A549 (cell line): ENCODE measurements at regions not wholly inside any gene's neighbourhood (a gene's known extent, or its start where the extent isn't known, plus 50 kb on each side); places are given as distances from the start of the nearest gene placed in this dataset.

Experiments
- ATAC-seq, 2 experiments: fragments of 200-7000 bp in 1 of 2; fragments of >200 bp in 1 of 2; cut with Nextera tagmentation in 1 of 2; cut with Tn5 transposase in 1 of 2; 3 replicates each; pipeline versions ENCODE4 v1.8.0 to v1.9.1; 2018 to 2020; ENCODE audit warnings: mild to moderate bottlenecking in 1 of 2, moderate library complexity in 1 of 2
- CTCF ChIA-PET: fragments of 300-600 bp; sonication (Branson Sonifier 250); formaldehyde crosslinking; extraction: SDS; loops from one replicate; lab custom pipeline; 2021; ENCODE audit warnings: antibody characterized with exemption, inconsistent platforms; lab: Yijun Ruan, JAX
- POLR2A ChIA-PET: fragments of 350-600 bp; formaldehyde crosslinking; extraction: SDS; loops from one replicate; lab custom pipeline; 2021; ENCODE audit warnings: antibody characterized with exemption, inconsistent platforms; lab: Yijun Ruan, JAX
- DNase-seq, 2 experiments: peaks; one replicate each; pipeline versions ENCODE4 v3.0.0 to v3.0.0-alpha.2; 2011 to 2016; ENCODE audit warnings: low read depth in 1 of 2, low spot score in 1 of 2
- FAIRE-seq: peaks from 2 replicates; lab custom pipeline; 2011; peaks lifted over from hg19 to GRCh38; lab: Jason Lieb, UNC
- H3K27ac ChIP-seq, 2 experiments: fragments of >200 bp; sonication (Bioruptor Twin); formaldehyde crosslinking; 3 replicates each; pipeline ENCODE4 v1.5.1; 2016 to 2017
- H3K4me1 ChIP-seq: fragments of >200 bp; sonication (Bioruptor Twin); formaldehyde crosslinking; 3 replicates; pipeline ENCODE4 v1.6.1; 2016
- H3K4me2 ChIP-seq: fragments of >200 bp; sonication (Bioruptor Twin); formaldehyde crosslinking; 3 replicates; pipeline ENCODE4 v1.6.1; 2016
- H3K4me3 ChIP-seq: fragments of >200 bp; sonication (Bioruptor Twin); formaldehyde crosslinking; 3 replicates; pipeline ENCODE4 v1.5.1; 2016
- H3K9me3 ChIP-seq: fragments of >200 bp; sonication (Bioruptor Twin); formaldehyde crosslinking; 3 replicates; pipeline ENCODE4 v1.6.1; 2016
- CBX2 ChIP-seq: fragments of 200-600 bp; sonication (generic); IDR thresholded peaks from 2 replicates; pipeline ENCODE4 v1.6.1; 2016; ENCODE audit warnings: low read depth, mild to moderate bottlenecking, borderline replicate concordance
- CHD2 ChIP-seq: fragments of 150-350 bp; IDR thresholded peaks from 2 replicates; pipeline ENCODE4 v1.6.1; 2014; ENCODE audit warnings: low read length; ENCODE audit not compliant: partially characterized antibody
- CTCF ChIP-seq: fragments of >200 bp; sonication (Bioruptor Twin); formaldehyde crosslinking; IDR thresholded peaks from 3 replicates; pipeline ENCODE4 v1.5.1; 2016
- EHF ChIP-seq: fragments of 250-450 bp; sonication (Bioruptor Pico); IDR thresholded peaks from 2 replicates; pipeline ENCODE4 v1.5.0; 2020; ENCODE audit warnings: mild to moderate bottlenecking
- EHMT2 ChIP-seq: fragments of 200-600 bp; sonication (generic); IDR thresholded peaks from 2 replicates; pipeline ENCODE4 v1.6.1; 2016; ENCODE audit warnings: antibody characterized with exemption, low read depth, mild to moderate bottlenecking, moderate library complexity
- ELK1 ChIP-seq: fragments of 150-350 bp; IDR thresholded peaks from 2 replicates; pipeline ENCODE4 v1.6.1; 2014; ENCODE audit warnings: low read depth, mild to moderate bottlenecking, low read length
- ESRRA ChIP-seq: fragments of 150-350 bp; IDR thresholded peaks from 2 replicates; pipeline ENCODE4 v1.6.1; 2014; ENCODE audit warnings: mild to moderate bottlenecking, low read length, borderline replicate concordance
- FOSB ChIP-seq: fragments of 250-450 bp; sonication (Bioruptor Pico); IDR thresholded peaks from 2 replicates; pipeline ENCODE4 v1.5.0; 2020; ENCODE audit warnings: mild to moderate bottlenecking, moderate library complexity
- HDAC2 ChIP-seq: fragments of 200-600 bp; sonication (generic); IDR thresholded peaks from 2 replicates; pipeline ENCODE4 v1.6.1; 2016
- HES2 ChIP-seq: fragments of >200 bp; sonication (Bioruptor Twin); formaldehyde crosslinking; IDR thresholded peaks from 2 replicates; pipeline ENCODE4 v1.6.1; 2016
- HMGXB4 ChIP-seq: fragments of 250-450 bp; sonication (Bioruptor Pico); IDR thresholded peaks from 2 replicates; pipeline ENCODE4 v1.5.0; 2021; ENCODE audit warnings: mild to moderate bottlenecking, moderate library complexity, borderline replicate concordance
- JUN ChIP-seq, 2 experiments: fragments of >200 bp; sonication (Bioruptor Twin); formaldehyde crosslinking; IDR thresholded peaks; 2 replicates in 1 of 2; 3 replicates in 1 of 2; pipeline ENCODE4 v1.6.1; 2016 to 2017
- JUNB ChIP-seq: fragments of >200 bp; sonication (Bioruptor Twin); formaldehyde crosslinking; IDR thresholded peaks from 2 replicates; pipeline ENCODE4 v1.6.1; 2016
- MAX ChIP-seq: IDR thresholded peaks from 2 replicates; pipeline ENCODE4 v1.6.1; 2012
- PHF8 ChIP-seq: fragments of 200-600 bp; sonication (generic); IDR thresholded peaks from 2 replicates; pipeline ENCODE4 v1.6.1; 2016; ENCODE audit warnings: low read depth, mild to moderate bottlenecking, antibody characterized with exemption, moderate library complexity, borderline replicate concordance
- POLR2A ChIP-seq: IDR thresholded peaks from 2 replicates; pipeline ENCODE4 v1.6.1; 2012; ENCODE audit warnings: mild to moderate bottlenecking, low read length
- POLR2AphosphoS2 ChIP-seq: conservative IDR thresholded peaks from 2 replicates; pipeline ENCODE4 v1.6.1; 2012; ENCODE audit warnings: low read length, improper control_type of control experiment, inconsistent platforms
- RAD21 ChIP-seq, 2 experiments: fragments of >200 bp in 1 of 2; sonication (Bioruptor Twin) in 1 of 2; formaldehyde crosslinking in 1 of 2; IDR thresholded peaks in 1 of 2; conservative IDR thresholded peaks in 1 of 2; 2 replicates in 1 of 2; 3 replicates in 1 of 2; pipeline ENCODE4 v1.6.1; 2012 to 2018; ENCODE audit warnings: inconsistent platforms in 1 of 2
- RCOR1 ChIP-seq: fragments of 150-350 bp; IDR thresholded peaks from 2 replicates; pipeline ENCODE4 v1.6.1; 2014; ENCODE audit warnings: antibody characterized with exemption, low read length, low read depth
- REST ChIP-seq: fragments of 200-600 bp; sonication (generic); IDR thresholded peaks from 2 replicates; pipeline ENCODE4 v1.6.1; 2016; ENCODE audit warnings: antibody characterized with exemption, mild to moderate bottlenecking, moderate library complexity
- SREBF2 ChIP-seq: fragments of 450-650 bp; IDR thresholded peaks from 2 replicates; pipeline ENCODE4 v1.6.1; 2014; ENCODE audit warnings: mild to moderate bottlenecking, moderate library complexity
- TFCP2L1 ChIP-seq: fragments of 250-450 bp; sonication (Bioruptor Pico); IDR thresholded peaks from 2 replicates; pipeline ENCODE4 v1.5.0; 2021; ENCODE audit warnings: mild to moderate bottlenecking
- ZC3H11A ChIP-seq: fragments of 450-650 bp; IDR thresholded peaks from 2 replicates; pipeline ENCODE4 v1.6.1; 2014; ENCODE audit warnings: antibody characterized with exemption, mild to moderate bottlenecking
- ZNF302 ChIP-seq: fragments of 250-450 bp; sonication (Bioruptor Pico); IDR thresholded peaks from 2 replicates; pipeline ENCODE4 v1.9.0; 2021; ENCODE audit warnings: inconsistent platforms, mild to moderate bottlenecking, moderate library complexity
- ZSCAN20 ChIP-seq: fragments of 250-450 bp; sonication (Bioruptor Pico); IDR thresholded peaks from 2 replicates; pipeline ENCODE4 v1.8.0; 2022; ENCODE audit warnings: mild to moderate bottlenecking, moderate library complexity
- WGBS: methylation state at CpG from one replicate; pipeline ENCODE4 v1.1.6; 2017; ENCODE audit errors: missing lambda C conversion rate; 5-methylcytosine and 5-hydroxymethylcytosine counted together

GRCh38 chr16:65196420-65197075 lies 74.7 kb upstream of the CDH11 start:
- ATAC-seq = no peak
- 0% methylated on average over 6 of the region's 6 CpGs for WGBS
- Histone ChIP-seq H3K27ac (no peak overlapping the region), H3K9me3 (no peaks in the 10 kb centered on the region), H3K4me1 (no peaks in the 10 kb centered on the region), H3K4me3 (no peak overlapping the region), H3K4me2 (no peak overlapping the region)
- ChIA-PET POLR2A (no interaction called here), CTCF (no interaction called here)
- no peak for FAIRE-seq
- DNase-seq = no peak
- no peak for TF ChIP-seq HMGXB4 (CRISPR knock-in tag)
- TF ChIP-seq ELK1 = no peak
- TF ChIP-seq HDAC2 = no peak
- TF ChIP-seq PHF8 = no peak
- TF ChIP-seq EHF (CRISPR knock-in tag) = no peak
- no peak for TF ChIP-seq SREBF2
- TF ChIP-seq MAX = no peak
- no peak for TF ChIP-seq ZSCAN20
- TF ChIP-seq EHMT2 = no peak
- TF ChIP-seq ZC3H11A = no peak
- TF ChIP-seq TFCP2L1 (CRISPR knock-in tag) = no peak
- no peak for TF ChIP-seq JUNB
- no peak for TF ChIP-seq POLR2AphosphoS2
- no peak for TF ChIP-seq ZNF302 (CRISPR knock-in tag)
- TF ChIP-seq RCOR1 = no peak
- TF ChIP-seq CTCF = no peak
- TF ChIP-seq RAD21 (conservative IDR thresholded peaks at IDR 0.05 in 1 of 2, IDR thresholded peaks at IDR 0.05 in 1 of 2) = no peak
- no peak for TF ChIP-seq ESRRA

GRCh38 chr16:65195998-65196397 lies 74.1 kb upstream of the CDH11 start:
- Histone ChIP-seq H3K4me2 (no peak overlapping the region), H3K27ac (no peak overlapping the region), H3K4me1 (no peaks in the 10 kb centered on the region), H3K9me3 (no peaks in the 10 kb centered on the region), H3K4me3 (no peak overlapping the region)
- POLR2A ChIA-PET = no interaction called here
- ATAC-seq (no peak), FAIRE-seq (no peak), DNase-seq (no peak)
- WGBS = 7% methylated on average over 2 of the region's 2 CpGs
- CTCF ChIA-PET = no interaction called here
- TF ChIP-seq POLR2A = no peak
- no peak for TF ChIP-seq ZSCAN20
- no peak for TF ChIP-seq CBX2
- TF ChIP-seq JUN (IDR thresholded peaks at IDR 0.05) = no peak
- TF ChIP-seq HES2 = no peak
- TF ChIP-seq POLR2AphosphoS2 = no peak
- no peak for TF ChIP-seq HMGXB4 (CRISPR knock-in tag)
- TF ChIP-seq REST = no peak
- no peak for TF ChIP-seq FOSB (CRISPR knock-in tag)
- no peak for TF ChIP-seq HDAC2
- TF ChIP-seq CHD2 = no peak
- TF ChIP-seq ELK1 = no peak
